ENCODE measurements at regions not wholly inside any gene's neighbourhood (a gene's known extent, or its start where the extent isn't known, plus 50 kb on each side); places are given as distances from the start of the nearest gene placed in this dataset.

GRCh38 chr2:217065695-217066405 lies 206.0 kb upstream of the TNP1 start:
- no peak for TF ChIP-seq EZH2 (IDR thresholded peaks at IDR 0.05; ENCODE audit: low read length)
- no peak for TF ChIP-seq CTCF (optimal IDR thresholded peaks at IDR 0.05 in 1 of 3, IDR thresholded peaks at IDR 0.05 in 1 of 3, conservative IDR thresholded peaks at IDR 0.05 in 1 of 3; ENCODE audit: extremely low read depth in 1 of 3, insufficient read depth in 2 of 3, low read length in 3 of 3)

All from keratinocyte (primary cell).